GM18505 (cell line): ENCODE measurements at regions not wholly inside any gene's neighbourhood (a gene's known extent, or its start where the extent isn't known, plus 50 kb on each side); places are given as distances from the start of the nearest gene placed in this dataset.
"Not testable (repeated sequence)": the region's sequence is repeated elsewhere in the genome, so short reads cannot be mapped to it uniquely, and the experiment has no call there.

Experiments
- ATAC-seq: cut with Tn5 transposase; IDR thresholded peaks from one replicate; pipeline ENCODE4 v1.9.1; 2021; ENCODE audit not compliant: unreplicated experiment
- POLR2A ChIP-seq: IDR thresholded peaks from 4 replicates; pipeline ENCODE4 v1.6.1; 2011; ENCODE audit warnings: borderline replicate concordance; ENCODE audit not compliant: insufficient read depth, insufficient read length; ENCODE audit errors: extremely low read depth

DNA sequence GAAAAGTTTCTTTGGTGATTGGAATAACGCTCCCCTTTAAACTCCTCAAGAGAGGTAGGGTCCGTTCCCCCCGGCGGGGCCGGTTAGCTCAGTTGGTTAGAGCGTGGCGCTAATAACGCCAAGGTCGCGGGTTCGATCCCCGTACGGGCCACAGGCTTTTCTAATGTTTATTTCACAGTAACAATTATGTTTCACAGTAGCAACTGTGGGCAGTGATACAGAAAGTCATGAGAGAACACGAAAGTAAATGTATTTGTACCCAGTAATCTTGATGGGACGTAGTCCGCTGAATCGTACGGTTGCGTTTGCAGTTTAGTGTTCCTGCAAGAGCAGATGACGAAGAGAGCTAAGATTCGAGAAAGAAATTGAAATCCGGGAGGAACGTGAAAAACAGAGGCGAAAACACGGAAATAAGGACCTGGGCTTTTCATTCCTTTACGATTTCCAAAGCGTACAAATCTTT lies 505.5 kb downstream of the PRIM2 start:
- no peak for ATAC-seq
- TF ChIP-seq POLR2A = no peak

DNA sequence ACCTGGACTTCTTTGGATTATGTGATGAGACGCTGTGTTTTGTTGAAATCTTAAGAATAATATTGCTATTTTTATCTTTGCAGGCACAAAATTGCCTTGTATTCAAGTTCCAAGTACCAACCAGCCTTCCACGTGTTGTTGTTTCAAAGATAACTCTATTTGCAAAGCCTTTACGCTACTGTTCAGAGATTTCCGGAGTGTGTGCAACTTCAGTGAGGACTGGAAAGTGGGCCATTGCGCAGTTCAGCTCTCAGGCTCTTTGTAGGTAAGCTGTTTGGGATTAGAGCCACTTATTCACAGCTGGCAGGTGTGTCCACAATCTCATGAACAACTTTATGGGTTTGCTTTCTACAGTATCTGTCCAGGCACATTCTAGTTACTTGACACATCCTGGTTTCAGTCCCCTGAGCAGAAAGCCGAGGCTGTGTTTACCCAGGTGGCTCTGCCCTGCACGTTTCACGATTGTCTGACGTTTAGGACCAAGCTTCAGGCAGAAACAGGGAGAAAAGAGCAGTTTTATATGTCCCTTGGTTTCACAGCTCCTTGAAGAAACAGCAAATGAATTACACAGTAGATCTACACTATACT lies 520.3 kb downstream of the PRIM2 start:
- not testable (repeated sequence) for ATAC-seq

- ATAC-seq = not testable (repeated sequence)
Observed at GRCh38 chr6:57841551-57841950, 524.1 kb downstream of the PRIM2 start.

DNA sequence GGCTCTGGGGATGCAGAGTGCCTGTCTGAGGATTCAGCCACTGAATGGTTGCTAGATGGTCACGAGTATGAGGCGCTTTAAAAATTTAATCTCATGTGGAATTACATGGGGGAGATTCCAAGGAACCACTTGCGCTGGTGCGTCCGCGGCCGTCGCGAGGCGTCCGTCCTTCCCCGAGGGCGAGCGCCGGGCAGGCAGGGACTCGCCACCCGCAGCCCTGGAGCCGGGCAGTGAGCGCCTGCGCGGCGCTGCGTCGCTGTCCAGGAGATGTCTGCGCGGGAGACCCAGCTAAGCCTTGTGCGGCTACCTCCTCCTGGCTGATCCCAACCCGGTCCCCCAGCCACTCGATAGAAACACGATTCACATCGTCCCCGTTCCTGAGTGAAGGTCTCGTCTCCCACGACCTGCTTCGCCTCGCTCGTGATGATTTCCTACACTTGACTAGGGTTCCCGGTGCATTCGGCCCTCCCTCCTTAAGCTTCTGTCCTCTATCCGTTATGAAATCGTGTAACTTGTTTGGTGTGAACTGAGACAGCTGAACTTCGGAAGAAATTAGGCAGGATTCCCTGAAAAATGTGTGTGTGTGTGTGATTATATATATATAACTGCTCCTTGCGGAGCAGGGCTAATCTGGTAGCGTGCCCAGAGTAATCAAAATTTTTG lies 536.4 kb downstream of the PRIM2 start:
- ATAC-seq = not testable (repeated sequence)

DNA sequence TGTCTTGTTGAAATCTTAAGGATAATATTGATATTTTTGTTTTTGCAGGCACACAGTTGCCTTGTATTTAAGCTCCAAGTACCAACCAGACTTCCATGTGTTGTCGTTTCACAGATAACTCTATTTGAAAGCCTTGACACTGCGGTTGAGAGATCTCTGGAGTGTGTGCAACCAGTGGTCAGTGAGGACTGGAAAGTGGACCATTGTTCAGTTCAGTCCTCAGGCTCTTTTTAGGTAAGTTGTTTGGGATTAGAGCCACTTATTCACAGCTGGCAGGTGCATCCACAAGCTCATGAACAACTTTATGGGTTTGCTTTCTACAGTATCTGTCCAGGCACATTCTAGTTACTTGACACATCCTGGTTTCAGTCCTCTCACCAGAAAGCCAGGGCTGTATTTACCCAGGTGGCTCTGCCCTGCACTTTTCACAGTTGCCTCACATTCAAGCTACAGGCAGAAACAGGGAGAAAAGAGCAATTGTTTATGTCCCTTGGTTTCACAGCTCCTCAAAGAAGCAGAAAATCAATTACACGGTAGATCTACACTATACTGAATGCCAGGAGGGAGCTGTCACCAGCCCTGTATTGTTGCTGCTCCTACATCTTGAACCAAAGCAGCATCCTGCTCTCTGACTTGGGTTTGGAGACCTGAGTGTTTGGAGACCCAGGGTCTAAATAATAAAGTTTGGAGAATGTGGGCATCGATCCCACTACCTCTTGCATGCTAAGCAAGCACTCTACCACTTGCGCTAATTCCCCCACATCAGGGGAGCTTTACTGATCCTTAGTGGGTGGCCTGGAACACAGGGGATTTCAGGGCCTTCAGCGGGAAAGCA lies 543.3 kb downstream of the PRIM2 start:
- ATAC-seq = not testable (repeated sequence)

GRCh38 chr6:57870083-57870482 lies 552.7 kb downstream of the PRIM2 start:
- not testable (repeated sequence) for ATAC-seq

GRCh38 chr6:57873424-57873823 lies 556.0 kb downstream of the PRIM2 start:
- ATAC-seq = not testable (repeated sequence)

GRCh38 chr6:57876659-57877058 lies 559.2 kb downstream of the PRIM2 start:
- ATAC-seq = not testable (repeated sequence)

GRCh38 chr6:57877729-57878128 lies 560.3 kb downstream of the PRIM2 start:
- not testable (repeated sequence) for ATAC-seq

GRCh38 chr6:57878792-57879191 lies 561.4 kb downstream of the PRIM2 start:
- peak; percentile 50 for ATAC-seq

GRCh38 chr6:57898850-57899249 lies 581.4 kb downstream of the PRIM2 start:
- peak; percentile 51 for ATAC-seq

GRCh38 chr6:57900687-57901399 lies 583.4 kb downstream of the PRIM2 start:
- ATAC-seq = peak; percentile 43

GRCh38 chr6:57901445-57901844 lies 584.0 kb downstream of the PRIM2 start:
- ATAC-seq = not testable (repeated sequence)

GRCh38 chr6:57904356-57904755 lies 586.9 kb downstream of the PRIM2 start:
- not testable (repeated sequence) for ATAC-seq

DNA sequence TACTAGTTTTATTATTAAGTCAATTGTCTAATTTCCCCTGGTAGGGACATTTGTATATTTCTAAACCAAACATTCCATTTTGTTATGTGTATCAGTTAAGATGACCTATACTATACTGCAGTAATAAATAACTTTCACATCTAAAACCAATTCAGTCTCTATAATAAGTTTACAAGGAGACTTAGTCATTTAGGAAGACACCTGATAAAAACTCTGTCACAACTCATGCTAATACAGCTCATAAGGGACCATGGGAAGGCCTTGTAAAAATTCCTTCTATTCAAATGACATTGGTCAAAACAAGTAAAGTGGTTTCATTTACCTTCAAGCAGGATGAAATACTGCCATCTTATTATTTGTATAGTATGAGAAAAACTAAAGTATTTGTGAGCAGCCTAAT lies 597.9 kb downstream of the PRIM2 start:
- ATAC-seq = not testable (repeated sequence)

DNA sequence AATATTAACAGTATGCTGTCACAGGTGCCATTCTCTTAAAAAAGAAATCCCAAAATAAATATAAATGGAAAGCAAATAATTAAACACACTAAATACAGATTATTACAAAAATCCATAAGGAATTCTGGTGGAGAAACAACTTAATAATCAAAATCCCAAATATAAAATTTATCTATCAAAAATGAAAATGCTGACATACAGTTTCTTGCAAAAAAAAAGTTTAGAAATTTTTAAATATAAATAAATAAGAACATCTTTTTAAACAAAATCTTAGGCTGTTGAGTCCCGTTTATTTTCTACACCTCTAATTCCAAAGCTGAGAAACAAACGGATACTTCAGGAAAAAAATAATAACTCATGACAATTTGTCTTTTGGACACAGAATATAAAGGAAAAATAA lies 625.5 kb downstream of the PRIM2 start:
- ATAC-seq = not testable (repeated sequence)

DNA sequence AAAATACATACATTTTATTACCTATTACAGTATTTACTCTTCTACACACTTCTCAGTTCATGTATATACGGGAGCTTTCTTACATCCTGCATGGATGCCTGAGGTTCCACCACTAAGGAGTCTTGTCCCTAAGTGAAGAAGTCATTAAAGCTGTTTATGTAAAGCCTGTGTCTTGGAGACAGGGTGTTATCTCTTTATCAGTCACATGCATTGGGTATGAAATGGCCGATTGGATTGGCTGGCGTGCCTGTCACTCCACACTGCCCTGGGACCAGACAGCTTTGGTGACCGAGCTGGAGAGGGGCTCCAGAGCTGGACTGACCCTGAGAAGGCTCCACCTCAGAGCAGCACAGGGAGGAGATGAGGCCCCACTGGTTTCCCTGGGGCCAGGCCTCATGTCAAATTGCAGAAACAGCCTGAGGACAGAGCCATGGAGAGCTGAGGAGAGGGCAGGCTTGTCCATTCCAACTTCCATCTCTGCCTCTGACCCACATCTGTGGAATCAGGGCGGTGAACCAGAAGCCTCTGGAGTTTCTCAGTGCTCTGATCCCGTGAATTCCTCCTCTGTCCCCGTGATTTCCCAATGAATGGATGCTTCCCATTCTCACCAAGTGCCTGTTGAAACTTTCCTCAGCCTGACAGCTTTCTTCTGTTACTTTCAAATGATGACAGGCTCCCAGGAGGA lies 628.8 kb downstream of the PRIM2 start:
- not testable (repeated sequence) for ATAC-seq

DNA sequence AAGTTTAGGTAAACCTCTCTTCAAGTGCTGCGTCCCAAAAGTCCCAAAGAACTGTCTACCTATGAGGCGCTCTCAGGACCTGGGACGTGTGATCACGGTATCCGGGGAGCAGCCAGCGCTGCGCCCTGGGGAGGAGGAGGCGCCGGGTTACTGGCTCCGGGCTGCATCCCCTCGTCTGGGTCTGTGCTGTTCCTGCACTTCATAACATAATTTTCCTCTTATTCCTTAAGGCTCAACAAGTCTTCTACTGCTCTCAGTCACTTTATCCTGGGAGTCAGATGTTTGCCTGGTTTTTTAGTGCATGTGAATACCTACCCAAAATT lies 629.3 kb downstream of the PRIM2 start:
- not testable (repeated sequence) for ATAC-seq

DNA sequence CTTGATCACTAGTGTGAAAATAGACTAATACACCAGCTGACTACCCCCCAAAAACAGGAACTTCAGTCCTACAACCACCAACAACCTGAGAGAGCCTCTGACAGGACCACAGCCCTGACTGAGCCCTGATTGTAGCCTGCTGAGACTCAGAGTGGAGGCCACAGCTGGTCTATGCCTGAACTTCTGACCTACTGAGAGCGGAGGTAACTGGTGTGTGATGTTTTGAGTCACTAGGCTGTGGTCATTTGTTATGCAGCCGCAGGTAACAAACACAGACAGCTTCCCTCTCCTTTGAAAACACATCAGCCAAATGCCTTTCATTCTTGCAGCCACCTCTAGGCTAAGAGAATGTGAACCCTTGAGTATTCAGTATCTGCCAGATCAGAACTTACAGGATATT lies 631.1 kb downstream of the PRIM2 start:
- ATAC-seq = not testable (repeated sequence)

GRCh38 chr6:57950430-57950829 lies 633.0 kb downstream of the PRIM2 start:
- not testable (repeated sequence) for ATAC-seq
